ENCODE measurements at regions not wholly inside any gene's neighbourhood (a gene's known extent, or its start where the extent isn't known, plus 50 kb on each side); places are given as distances from the start of the nearest gene placed in this dataset.

DNA sequence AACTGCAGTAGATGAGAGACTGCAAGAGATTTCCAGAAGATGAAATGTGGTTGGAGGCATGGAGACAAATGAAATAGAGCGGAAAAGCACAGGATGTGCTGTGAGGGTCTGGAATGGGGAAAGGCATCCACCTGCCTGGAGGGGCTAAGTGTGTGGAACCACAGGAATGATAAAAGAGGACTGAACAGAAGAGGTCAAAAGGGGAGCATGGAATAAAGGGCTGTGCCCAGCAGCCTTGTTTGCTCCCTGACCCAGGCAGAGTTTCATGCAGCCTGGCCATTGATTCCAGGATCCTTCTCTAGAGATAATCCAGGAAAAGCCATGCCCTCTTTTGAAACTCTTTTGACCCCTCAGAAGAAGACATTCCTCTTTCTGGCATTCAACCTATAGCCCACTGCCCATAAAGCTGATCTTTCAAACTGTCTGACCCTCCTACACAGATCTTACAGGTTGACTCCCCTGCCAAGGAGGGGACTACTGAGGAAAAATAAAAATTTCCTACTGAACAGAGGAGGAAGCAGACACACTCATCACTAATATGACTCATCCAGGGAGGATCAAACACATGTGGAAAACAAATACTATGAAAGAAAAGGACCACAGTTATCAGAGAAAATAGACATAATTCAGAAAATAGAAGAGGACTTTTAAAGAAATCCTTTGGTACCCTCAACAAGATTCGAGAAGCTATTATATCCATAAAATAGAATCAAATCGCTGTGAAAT is 273.5 kb upstream of the PCSK5 start:
- Histone ChIP-seq H3K27ac (ENCODE audit: extremely low read depth, low read depth, low read length) (no peak overlapping the region), H3K4me3 (ENCODE audit: low read depth, low read length) (no peak overlapping the region), H3K36me3 (ENCODE audit: control insufficient read depth in 2 of 2, insufficient read depth in 1 of 2, low read length in 2 of 2) (no peaks in the 10 kb centered on the region), H3K4me1 (ENCODE audit: control insufficient read depth, insufficient read depth, low read length) (peaks cover 3% of the 10 kb centered on the region; the same call in 1 of the 2 replicates), H3K9me3 (ENCODE audit: control insufficient read depth, insufficient read depth, low read depth, low read length) (no peaks in the 10 kb centered on the region)
- ChIA-PET POLR2A (no interaction called here), CTCF (interaction anchor here (0.7 to 1.0 kb wide), 2 partner anchors 28 to 37 kb away, joined by 3 read pairs; no protein-coding TSS in a partner anchor)
- TF ChIP-seq ZNF837 (tag by site-specific recombination; IDR thresholded peaks at IDR 0.05) (no peak), ZBTB48 (tag by site-specific recombination; IDR thresholded peaks at IDR 0.05) (no peak), ZNF747 (tag by site-specific recombination; IDR thresholded peaks at IDR 0.05) (no peak), ZNF830 (tag by site-specific recombination; IDR thresholded peaks at IDR 0.05; ENCODE audit: low read depth) (no peak)

DNA sequence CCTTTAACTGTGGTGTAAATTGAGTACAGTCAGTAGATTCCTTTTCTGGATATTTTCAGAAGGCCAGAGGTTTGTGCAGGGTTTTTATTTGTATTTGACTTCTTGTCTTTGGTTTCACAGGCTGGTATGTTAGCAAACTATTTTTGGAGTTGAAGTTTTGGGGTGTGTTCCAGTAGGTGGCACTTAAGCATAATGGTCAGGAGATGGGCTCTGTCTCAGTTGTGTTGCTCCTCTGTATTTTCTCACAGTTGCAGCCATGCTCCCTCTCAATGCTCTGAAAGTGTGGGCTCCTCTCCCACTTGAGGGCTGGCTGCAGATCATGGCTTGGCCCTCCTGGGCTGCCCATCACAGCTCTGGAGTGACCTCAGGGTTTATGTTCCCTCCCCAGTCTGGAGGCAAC is 267.0 kb upstream of the PCSK5 start:
- CTCF ChIA-PET: interaction anchor here (0.6 kb wide), 1 partner anchor 243 kb away, joined by 3 read pairs; no protein-coding TSS in a partner anchor
- Histone ChIP-seq H3K4me1 (ENCODE audit: control insufficient read depth, insufficient read depth, low read length) (no peaks in the 10 kb centered on the region), H3K4me3 (ENCODE audit: low read depth, low read length) (no peak overlapping the region), H3K9me3 (ENCODE audit: control insufficient read depth, insufficient read depth, low read depth, low read length) (no peaks in the 10 kb centered on the region), H3K27ac (ENCODE audit: extremely low read depth, low read depth, low read length) (no peak overlapping the region), H3K36me3 (ENCODE audit: control insufficient read depth in 2 of 2, insufficient read depth in 1 of 2, low read length in 2 of 2) (no peaks in the 10 kb centered on the region)
- POLR2A ChIA-PET: no interaction called here
- no peak for TF ChIP-seq GLIS2 (tag by site-specific recombination; IDR thresholded peaks at IDR 0.05)
- TF ChIP-seq ZNF660 (tag by site-specific recombination; IDR thresholded peaks at IDR 0.05): no peak
- TF ChIP-seq ZNF274 (IDR thresholded peaks at IDR 0.05; ENCODE audit: low read length): no peak
- TF ChIP-seq ZNF274 (tag by site-specific recombination; IDR thresholded peaks at IDR 0.05; ENCODE audit: borderline replicate concordance): no peak
- TF ChIP-seq GLI4 (tag by site-specific recombination; IDR thresholded peaks at IDR 0.05): no peak
- TF ChIP-seq, protein P1, sequence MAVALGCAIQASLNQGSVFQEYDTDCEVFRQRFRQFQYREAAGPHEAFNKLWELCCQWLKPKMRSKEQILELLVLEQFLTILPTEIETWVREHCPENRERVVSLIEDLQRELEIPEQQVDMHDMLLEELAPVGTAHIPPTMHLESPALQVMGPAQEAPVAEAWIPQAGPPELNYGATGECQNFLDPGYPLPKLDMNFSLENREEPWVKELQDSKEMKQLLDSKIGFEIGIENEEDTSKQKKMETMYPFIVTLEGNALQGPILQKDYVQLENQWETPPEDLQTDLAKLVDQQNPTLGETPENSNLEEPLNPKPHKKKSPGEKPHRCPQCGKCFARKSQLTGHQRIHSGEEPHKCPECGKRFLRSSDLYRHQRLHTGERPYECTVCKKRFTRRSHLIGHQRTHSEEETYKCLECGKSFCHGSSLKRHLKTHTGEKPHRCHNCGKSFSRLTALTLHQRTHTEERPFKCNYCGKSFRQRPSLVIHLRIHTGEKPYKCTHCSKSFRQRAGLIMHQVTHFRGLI (tag by site-specific recombination; IDR thresholded peaks at IDR 0.05): no peak
- TF ChIP-seq, protein P2, sequence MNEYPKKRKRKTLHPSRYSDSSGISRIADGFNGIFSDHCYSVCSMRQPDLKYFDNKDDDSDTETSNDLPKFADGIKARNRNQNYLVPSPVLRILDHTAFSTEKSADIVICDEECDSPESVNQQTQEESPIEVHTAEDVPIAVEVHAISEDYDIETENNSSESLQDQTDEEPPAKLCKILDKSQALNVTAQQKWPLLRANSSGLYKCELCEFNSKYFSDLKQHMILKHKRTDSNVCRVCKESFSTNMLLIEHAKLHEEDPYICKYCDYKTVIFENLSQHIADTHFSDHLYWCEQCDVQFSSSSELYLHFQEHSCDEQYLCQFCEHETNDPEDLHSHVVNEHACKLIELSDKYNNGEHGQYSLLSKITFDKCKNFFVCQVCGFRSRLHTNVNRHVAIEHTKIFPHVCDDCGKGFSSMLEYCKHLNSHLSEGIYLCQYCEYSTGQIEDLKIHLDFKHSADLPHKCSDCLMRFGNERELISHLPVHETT (tag by site-specific recombination; IDR thresholded peaks at IDR 0.05): no peak
- no peak for TF ChIP-seq ZNF600 (tag by site-specific recombination; IDR thresholded peaks at IDR 0.05)
- no peak for TF ChIP-seq ZNF223 (tag by site-specific recombination; IDR thresholded peaks at IDR 0.05)
- TF ChIP-seq ZNF155 (tag by site-specific recombination; IDR thresholded peaks at IDR 0.05): no peak
- TF ChIP-seq ZNF621 (tag by site-specific recombination; IDR thresholded peaks at IDR 0.05): no peak
- TF ChIP-seq GLI2 (tag by site-specific recombination; IDR thresholded peaks at IDR 0.05; ENCODE audit: borderline replicate concordance, low read depth): no peak
- TF ChIP-seq ZNF837 (tag by site-specific recombination; IDR thresholded peaks at IDR 0.05): no peak
- no peak for TF ChIP-seq REPIN1 (tag by site-specific recombination; IDR thresholded peaks at IDR 0.05; ENCODE audit: low read depth)
- no peak for TF ChIP-seq ZBTB48 (tag by site-specific recombination; IDR thresholded peaks at IDR 0.05)
- TF ChIP-seq ZNF433 (tag by site-specific recombination; IDR thresholded peaks at IDR 0.05; ENCODE audit: low read depth): no peak
- TF ChIP-seq ZNF585B (tag by site-specific recombination; IDR thresholded peaks at IDR 0.05): no peak

DNA sequence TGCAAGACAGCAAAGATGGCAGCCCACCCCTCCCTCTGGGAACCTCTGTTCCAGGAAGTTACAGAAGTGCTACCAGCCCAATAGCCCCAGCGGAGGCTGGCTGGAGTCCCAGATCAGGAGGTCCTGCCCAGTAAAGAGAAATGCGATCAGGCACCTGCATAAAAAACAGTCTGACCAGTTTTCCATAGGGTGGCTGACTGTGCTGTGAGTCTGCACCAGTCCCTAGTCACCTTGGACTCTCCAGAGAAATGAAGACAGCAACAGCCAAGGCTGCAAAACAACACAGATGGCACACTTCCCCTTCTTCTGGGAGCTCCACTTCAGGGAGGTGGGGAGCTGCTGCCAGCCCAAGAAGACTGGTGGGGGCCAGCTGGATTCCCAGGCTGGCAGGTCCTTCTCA is 265.5 kb upstream of the PCSK5 start:
- no peaks in the 10 kb centered on the region for H3K36me3 ChIP-seq (ENCODE audit: control insufficient read depth in 2 of 2, insufficient read depth in 1 of 2, low read length in 2 of 2)
- ChIA-PET POLR2A (no interaction called here), CTCF (no interaction called here)
- no peak overlapping the region for H3K4me3 ChIP-seq (ENCODE audit: low read depth, low read length)
- H3K9me3 ChIP-seq (ENCODE audit: control insufficient read depth, insufficient read depth, low read depth, low read length): no peaks in the 10 kb centered on the region
- H3K4me1 ChIP-seq (ENCODE audit: control insufficient read depth, insufficient read depth, low read length): no peaks in the 10 kb centered on the region
- no peak overlapping the region for H3K27ac ChIP-seq (ENCODE audit: extremely low read depth, low read depth, low read length)
- TF ChIP-seq GLIS2 (tag by site-specific recombination; IDR thresholded peaks at IDR 0.05): no peak
- TF ChIP-seq, protein P3, sequence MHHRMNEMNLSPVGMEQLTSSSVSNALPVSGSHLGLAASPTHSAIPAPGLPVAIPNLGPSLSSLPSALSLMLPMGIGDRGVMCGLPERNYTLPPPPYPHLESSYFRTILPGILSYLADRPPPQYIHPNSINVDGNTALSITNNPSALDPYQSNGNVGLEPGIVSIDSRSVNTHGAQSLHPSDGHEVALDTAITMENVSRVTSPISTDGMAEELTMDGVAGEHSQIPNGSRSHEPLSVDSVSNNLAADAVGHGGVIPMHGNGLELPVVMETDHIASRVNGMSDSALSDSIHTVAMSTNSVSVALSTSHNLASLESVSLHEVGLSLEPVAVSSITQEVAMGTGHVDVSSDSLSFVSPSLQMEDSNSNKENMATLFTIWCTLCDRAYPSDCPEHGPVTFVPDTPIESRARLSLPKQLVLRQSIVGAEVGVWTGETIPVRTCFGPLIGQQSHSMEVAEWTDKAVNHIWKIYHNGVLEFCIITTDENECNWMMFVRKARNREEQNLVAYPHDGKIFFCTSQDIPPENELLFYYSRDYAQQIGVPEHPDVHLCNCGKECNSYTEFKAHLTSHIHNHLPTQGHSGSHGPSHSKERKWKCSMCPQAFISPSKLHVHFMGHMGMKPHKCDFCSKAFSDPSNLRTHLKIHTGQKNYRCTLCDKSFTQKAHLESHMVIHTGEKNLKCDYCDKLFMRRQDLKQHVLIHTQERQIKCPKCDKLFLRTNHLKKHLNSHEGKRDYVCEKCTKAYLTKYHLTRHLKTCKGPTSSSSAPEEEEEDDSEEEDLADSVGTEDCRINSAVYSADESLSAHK (tag by site-specific recombination; IDR thresholded peaks at IDR 0.05): no peak
- TF ChIP-seq, protein P4, sequence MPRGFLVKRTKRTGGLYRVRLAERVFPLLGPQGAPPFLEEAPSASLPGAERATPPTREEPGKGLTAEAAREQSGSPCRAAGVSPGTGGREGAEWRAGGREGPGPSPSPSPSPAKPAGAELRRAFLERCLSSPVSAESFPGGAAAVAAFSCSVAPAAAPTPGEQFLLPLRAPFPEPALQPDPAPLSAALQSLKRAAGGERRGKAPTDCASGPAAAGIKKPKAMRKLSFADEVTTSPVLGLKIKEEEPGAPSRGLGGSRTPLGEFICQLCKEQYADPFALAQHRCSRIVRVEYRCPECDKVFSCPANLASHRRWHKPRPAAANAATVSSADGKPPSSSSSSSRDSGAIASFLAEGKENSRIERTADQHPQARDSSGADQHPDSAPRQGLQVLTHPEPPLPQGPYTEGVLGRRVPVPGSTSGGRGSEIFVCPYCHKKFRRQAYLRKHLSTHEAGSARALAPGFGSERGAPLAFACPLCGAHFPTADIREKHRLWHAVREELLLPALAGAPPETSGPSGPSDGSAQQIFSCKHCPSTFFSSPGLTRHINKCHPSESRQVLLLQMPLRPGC (tag by site-specific recombination; IDR thresholded peaks at IDR 0.05): no peak
- TF ChIP-seq ZNF423 (tag by site-specific recombination; IDR thresholded peaks at IDR 0.05): no peak
- TF ChIP-seq ZNF596 (tag by site-specific recombination; IDR thresholded peaks at IDR 0.05): no peak
- no peak for TF ChIP-seq ZNF133 (tag by site-specific recombination; IDR thresholded peaks at IDR 0.05)
- TF ChIP-seq ZNF677 (tag by site-specific recombination; IDR thresholded peaks at IDR 0.05): no peak
- TF ChIP-seq KLF10 (tag by site-specific recombination; IDR thresholded peaks at IDR 0.05): no peak

Measured in HEK293 (cell line).